ENCODE measurements at regions not wholly inside any gene's neighbourhood (a gene's known extent, or its start where the extent isn't known, plus 50 kb on each side); places are given as distances from the start of the nearest gene placed in this dataset.

DNA sequence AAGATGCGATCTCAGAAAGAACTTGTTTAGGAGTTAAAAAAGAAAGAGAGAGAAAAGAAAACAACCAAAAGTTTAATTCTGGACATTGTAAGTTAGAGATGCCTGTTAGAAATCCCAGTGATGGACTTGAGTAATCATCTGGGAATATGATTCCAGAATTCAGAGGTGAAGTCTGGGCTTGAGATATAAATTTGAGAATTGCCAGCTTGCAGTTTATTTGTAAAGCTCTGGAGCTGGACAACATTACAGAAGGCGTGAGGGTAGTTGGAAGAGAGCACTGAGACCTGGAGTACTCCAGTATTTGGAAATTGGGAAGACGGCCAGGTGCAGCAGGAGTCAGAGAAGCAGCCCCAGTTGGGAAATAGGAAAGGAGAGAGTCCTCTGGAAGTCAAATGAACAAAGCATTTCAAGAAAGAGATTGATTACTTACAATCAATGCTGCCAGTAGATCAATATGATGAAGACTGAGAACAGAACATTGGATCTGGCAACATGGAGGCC, 128.8 kb upstream of the ARHGAP28 start:
- DNase-seq (ENCODE audit: extremely low read depth in 1 of 11, low read depth in 9 of 11, low spot score in 4 of 11), result no peak

DNA sequence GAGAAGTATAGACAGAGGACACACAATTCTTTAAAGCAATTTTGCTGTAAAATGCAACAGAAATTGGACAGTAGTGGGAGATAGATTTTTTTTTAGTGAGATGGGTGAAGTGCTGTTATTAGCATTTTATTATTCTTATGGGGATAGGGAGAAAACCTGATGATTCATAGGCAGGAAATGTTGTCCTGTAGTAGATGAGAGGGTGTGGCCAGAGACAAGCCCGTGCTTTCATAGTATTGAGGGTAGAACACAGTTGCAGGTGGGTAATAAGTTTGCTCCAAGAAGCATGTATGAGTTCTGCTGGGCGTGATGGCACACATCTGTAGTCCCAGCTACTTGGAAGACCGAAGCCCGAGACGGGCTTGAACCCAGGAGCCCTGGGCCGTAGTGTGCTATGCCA, 128.3 kb upstream of the ARHGAP28 start:
- DNase-seq (ENCODE audit: extremely low read depth in 1 of 11, low read depth in 9 of 11, low spot score in 4 of 11), result no peak

- no peak for DNase-seq (ENCODE audit: extremely low read depth in 1 of 11, low read depth in 9 of 11, low spot score in 4 of 11)
Observed at GRCh38 chr18:6602365-6602764, 127.2 kb upstream of the ARHGAP28 start.

DNA sequence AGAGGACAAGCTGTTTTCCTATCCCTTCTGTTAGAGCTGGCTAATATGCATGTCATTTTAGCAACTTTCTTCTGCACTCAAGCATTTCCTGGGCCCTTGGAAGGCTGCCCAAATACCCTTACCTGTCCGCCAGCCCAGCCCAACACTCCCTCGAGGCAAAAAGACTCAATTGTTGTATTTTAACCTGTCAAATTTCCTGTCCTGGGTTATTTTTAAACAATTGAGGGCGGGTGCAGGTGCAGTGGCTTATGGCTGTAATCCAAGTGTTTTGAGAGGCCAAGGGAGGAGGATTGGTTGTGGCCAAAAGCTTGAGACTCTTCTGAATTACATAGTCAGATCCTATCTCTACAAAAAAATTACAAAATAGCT, 125.0 kb upstream of the ARHGAP28 start:
- DNase-seq (ENCODE audit: extremely low read depth in 1 of 11, low read depth in 9 of 11, low spot score in 4 of 11), result no peak

GRCh38 chr18:6605115-6605869, 124.2 kb upstream of the ARHGAP28 start:
- no peak for DNase-seq (ENCODE audit: extremely low read depth in 1 of 11, low read depth in 9 of 11, low spot score in 4 of 11)

DNA sequence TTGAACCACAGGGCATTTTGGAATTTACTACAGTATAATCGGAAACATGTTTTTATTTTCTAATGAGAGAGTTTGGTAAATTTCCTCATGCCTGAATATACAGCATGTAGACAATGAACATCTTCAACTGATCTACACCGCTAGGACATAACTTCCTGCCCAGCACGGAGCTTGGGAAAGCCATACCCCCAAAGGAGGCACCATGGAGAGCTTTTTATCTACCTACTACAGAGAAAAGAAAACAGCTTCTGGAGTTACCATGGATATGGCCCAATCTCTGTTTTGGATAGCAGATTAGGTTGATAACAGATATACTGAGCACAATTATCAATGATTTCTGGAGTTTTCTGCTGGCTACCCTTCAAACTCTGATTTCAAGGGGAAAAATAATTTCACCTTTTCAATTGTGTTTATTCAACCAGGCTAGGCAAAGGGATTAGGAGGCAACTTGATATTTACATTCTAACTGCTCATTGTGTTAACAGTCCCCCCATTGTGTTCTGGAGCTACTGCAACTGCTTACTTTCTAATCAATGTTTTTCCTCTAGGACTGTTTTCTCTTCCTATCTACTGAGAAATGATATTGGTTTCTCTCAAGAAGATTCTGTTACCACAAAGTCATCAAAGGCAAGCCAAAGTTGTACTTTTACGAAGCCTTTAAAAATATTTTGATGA, 123.0 kb upstream of the ARHGAP28 start:
- no peak for DNase-seq (ENCODE audit: extremely low read depth in 1 of 11, low read depth in 9 of 11, low spot score in 4 of 11)

- DNase-seq (ENCODE audit: extremely low read depth in 1 of 11, low read depth in 9 of 11, low spot score in 4 of 11), result no peak
Observed at GRCh38 chr18:6607343-6607742, 122.2 kb upstream of the ARHGAP28 start.

- no peak for DNase-seq (ENCODE audit: extremely low read depth in 1 of 11, low read depth in 9 of 11, low spot score in 4 of 11)
Observed at GRCh38 chr18:6609666-6610264, 119.8 kb upstream of the ARHGAP28 start.

DNA sequence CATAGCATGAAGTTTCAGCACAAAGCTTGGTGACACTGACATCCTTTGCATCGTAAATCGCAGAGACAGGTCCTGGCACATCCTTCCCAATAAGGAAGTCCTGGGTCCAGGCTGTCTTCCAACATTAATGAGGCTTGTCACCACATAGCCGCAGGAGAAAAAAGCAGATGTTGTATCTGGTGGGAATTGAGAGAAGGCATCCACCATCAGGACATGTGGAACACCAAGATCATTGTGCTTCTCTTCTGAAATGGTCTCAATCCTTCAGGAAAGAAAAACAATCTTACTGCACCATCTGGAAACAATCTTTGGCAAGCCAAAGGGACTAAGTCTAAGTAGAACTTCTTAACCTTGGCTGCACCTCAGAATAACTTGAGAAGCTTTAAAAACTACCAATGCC, 119.0 kb upstream of the ARHGAP28 start:
- DNase-seq (ENCODE audit: extremely low read depth in 1 of 11, low read depth in 9 of 11, low spot score in 4 of 11), result no peak

- DNase-seq (ENCODE audit: extremely low read depth in 1 of 11, low read depth in 9 of 11, low spot score in 4 of 11), result no peak
Observed at GRCh38 chr18:6613581-6613980, 115.9 kb upstream of the ARHGAP28 start.

GRCh38 chr18:6614952-6615351, 114.6 kb upstream of the ARHGAP28 start:
- DNase-seq (ENCODE audit: extremely low read depth in 1 of 11, low read depth in 9 of 11, low spot score in 4 of 11), result no peak

- no peak for DNase-seq (ENCODE audit: extremely low read depth in 1 of 11, low read depth in 9 of 11, low spot score in 4 of 11)
Observed at GRCh38 chr18:6616981-6617380, 112.5 kb upstream of the ARHGAP28 start.

DNA sequence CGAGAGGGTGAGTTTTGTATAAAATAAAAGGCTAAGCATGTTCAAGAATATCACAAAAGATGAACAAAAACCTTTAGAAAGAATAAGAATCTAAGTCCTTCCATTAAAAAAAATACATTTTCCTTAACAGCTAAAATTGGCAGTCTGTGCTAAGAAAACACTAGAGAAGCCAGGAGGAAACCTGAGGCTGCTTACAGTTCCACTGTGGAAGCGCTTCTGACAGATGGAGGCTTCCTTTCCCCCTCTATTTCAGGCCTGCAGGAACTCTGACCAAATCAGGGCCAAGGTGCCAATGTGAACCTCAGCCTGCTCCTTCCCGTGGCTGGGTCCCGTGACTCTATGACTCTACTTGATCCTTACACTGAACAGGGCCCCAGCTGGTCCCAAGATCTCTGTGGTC, 108.1 kb upstream of the ARHGAP28 start:
- DNase-seq (ENCODE audit: extremely low read depth in 1 of 11, low read depth in 9 of 11, low spot score in 4 of 11), result no peak

GRCh38 chr18:6623278-6623677, 106.2 kb upstream of the ARHGAP28 start:
- no peak for DNase-seq (ENCODE audit: extremely low read depth in 1 of 11, low read depth in 9 of 11, low spot score in 4 of 11)

- no peak for DNase-seq (ENCODE audit: extremely low read depth in 1 of 11, low read depth in 9 of 11, low spot score in 4 of 11)
Observed at GRCh38 chr18:6624271-6624660, 105.2 kb upstream of the ARHGAP28 start.

DNA sequence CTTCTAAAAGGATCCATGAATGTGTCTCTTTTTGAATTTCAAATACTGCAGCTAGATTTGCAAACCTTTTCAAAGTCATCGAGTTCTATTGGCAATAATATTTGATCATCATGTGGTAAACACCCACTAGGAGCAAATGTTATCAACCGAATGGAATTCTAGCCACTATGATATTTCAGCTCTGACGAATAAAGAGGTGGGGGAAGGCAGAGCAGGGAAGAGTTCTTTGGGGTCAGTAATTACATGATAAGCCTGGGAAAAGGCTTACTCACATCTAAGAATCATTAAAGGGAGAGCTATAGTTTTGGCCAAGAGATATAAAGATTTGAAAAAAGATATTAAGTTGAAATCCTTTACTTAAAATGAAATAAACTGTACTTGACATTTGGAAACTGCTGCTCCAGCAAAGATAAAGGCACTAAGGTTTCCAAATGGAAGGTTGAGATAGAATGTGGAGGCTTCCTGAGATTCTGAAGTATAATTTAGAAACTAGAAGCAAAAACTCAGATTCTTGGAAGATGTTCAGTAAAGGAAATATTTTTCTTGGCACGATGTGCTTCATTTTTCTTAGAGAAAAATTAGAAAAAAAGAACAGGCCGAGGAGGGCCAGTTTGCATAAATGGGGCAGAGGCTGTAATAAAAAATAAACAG, 104.7 kb upstream of the ARHGAP28 start:
- DNase-seq (ENCODE audit: extremely low read depth in 1 of 11, low read depth in 9 of 11, low spot score in 4 of 11), result peak in 1 of 11 donors; percentile 48

- no peak for DNase-seq (ENCODE audit: extremely low read depth in 1 of 11, low read depth in 9 of 11, low spot score in 4 of 11)
Observed at GRCh38 chr18:6625481-6625880, 104.0 kb upstream of the ARHGAP28 start.

DNA sequence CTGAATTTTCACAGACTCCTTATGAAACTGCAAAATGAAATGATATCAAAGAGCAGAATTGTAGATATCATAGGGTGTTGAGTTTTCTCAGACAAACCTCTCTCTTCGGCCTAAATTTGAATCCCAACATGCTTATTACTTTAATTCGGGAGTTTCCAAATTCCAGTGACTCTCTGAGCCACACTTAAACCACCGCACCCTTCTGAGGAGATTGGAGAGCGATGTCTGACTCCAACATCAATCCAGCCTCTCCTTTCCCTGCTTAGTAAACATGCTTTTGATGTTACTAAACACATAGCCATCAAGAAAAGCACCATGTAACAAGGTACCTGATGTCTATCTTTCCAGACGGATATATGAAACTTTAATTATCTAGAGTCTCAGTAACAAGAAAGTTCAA, 103.1 kb upstream of the ARHGAP28 start:
- no peak for DNase-seq (ENCODE audit: extremely low read depth in 1 of 11, low read depth in 9 of 11, low spot score in 4 of 11)

DNA sequence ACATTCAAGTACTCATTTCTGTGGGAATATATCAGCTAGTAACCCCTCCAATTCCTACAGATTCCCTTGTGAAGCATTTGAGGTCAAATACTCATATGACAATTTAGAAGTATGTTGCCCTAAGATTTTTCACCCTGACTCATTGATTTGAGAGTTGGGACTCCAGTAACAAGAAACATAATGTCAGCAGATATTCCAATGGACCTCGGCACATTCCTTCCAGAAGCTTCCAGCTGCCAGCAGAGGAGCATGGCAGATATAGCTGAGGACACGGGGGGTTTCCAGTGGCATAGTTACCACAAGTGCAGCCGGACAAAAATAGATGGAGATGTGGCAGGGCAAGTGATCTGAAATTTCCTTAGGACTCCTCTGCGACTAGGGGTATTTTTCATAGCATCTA, 101.9 kb upstream of the ARHGAP28 start:
- DNase-seq (ENCODE audit: extremely low read depth in 1 of 11, low read depth in 9 of 11, low spot score in 4 of 11), result no peak

GRCh38 chr18:6628187-6628586, 101.3 kb upstream of the ARHGAP28 start:
- no peak for DNase-seq (ENCODE audit: extremely low read depth in 1 of 11, low read depth in 9 of 11, low spot score in 4 of 11)

All from renal cortex interstitium (tissue), 11 donors.